SK-N-SH treated with all-trans-retinoic acid at 6 μM for 48 hours (cell line): ENCODE measurements at regions not wholly inside any gene's neighbourhood (a gene's known extent, or its start where the extent isn't known, plus 50 kb on each side); places are given as distances from the start of the nearest gene placed in this dataset.

Source experiments
- ATAC-seq: fragments of 200-7000 bp; cut with Tn5 transposase; 3 replicates; pipeline ENCODE4 v1.9.1; 2020; ENCODE audit warnings: mild to moderate bottlenecking, moderate library complexity
- ARNTL ChIP-seq: fragments of 450-650 bp; formaldehyde crosslinking; IDR thresholded peaks from 2 replicates; pipeline ENCODE4 v1.5.0; 2020; ENCODE audit warnings: low read depth, mild to moderate bottlenecking, moderate library complexity, borderline replicate concordance
- BACH2 ChIP-seq: fragments of 250-450 bp; sonication (Bioruptor Pico); IDR thresholded peaks from 2 replicates; pipeline ENCODE4 v1.9.0; 2021; ENCODE audit warnings: mild to moderate bottlenecking, borderline replicate concordance
- CREB5 ChIP-seq: fragments of 250-450 bp; sonication (Bioruptor Pico); IDR thresholded peaks from 2 replicates; pipeline ENCODE4 v1.5.1; 2020; ENCODE audit warnings: low read depth, mild to moderate bottlenecking, moderate library complexity
- CSDC2 ChIP-seq: fragments of 250-450 bp; sonication (Bioruptor Pico); IDR thresholded peaks from 2 replicates; pipeline ENCODE4 v1.5.0; 2020; ENCODE audit warnings: mild to moderate bottlenecking, moderate library complexity
- ESRRG ChIP-seq: fragments of 250-450 bp; sonication (Bioruptor Pico); IDR thresholded peaks from 2 replicates; pipeline ENCODE4 v1.6.1; 2021; ENCODE audit warnings: mild to moderate bottlenecking
- ISL1 ChIP-seq: fragments of 250-450 bp; sonication (Bioruptor Pico); IDR thresholded peaks from 2 replicates; pipeline ENCODE4 v2.1.2; 2022; ENCODE audit warnings: mild to moderate bottlenecking, moderate library complexity
- OSR1 ChIP-seq: fragments of 250-450 bp; sonication (Bioruptor Pico); IDR thresholded peaks from 2 replicates; pipeline ENCODE4 v1.8.0; 2022; ENCODE audit warnings: moderate library complexity, mild to moderate bottlenecking, inconsistent platforms
- PPARA ChIP-seq: fragments of 250-450 bp; sonication (Bioruptor Pico); IDR thresholded peaks from 2 replicates; pipeline ENCODE4 v1.5.0; 2020; ENCODE audit warnings: mild to moderate bottlenecking, borderline replicate concordance
- RARB ChIP-seq: fragments of 250-450 bp; sonication (Bioruptor Pico); IDR thresholded peaks from 2 replicates; pipeline ENCODE4 v1.8.0; 2021; ENCODE audit warnings: mild to moderate bottlenecking, moderate library complexity
- TCF4 ChIP-seq: fragments of 250-450 bp; sonication (Bioruptor Pico); IDR thresholded peaks from 2 replicates; pipeline ENCODE4 v1.8.0; 2021; ENCODE audit warnings: mild to moderate bottlenecking, moderate library complexity, borderline replicate concordance
- TOX ChIP-seq: fragments of 250-450 bp; sonication (Bioruptor Pico); IDR thresholded peaks from 2 replicates; pipeline ENCODE4 v1.8.0; 2021; ENCODE audit warnings: mild to moderate bottlenecking, moderate library complexity, borderline replicate concordance
- ZFP3 ChIP-seq: fragments of 250-450 bp; sonication (Bioruptor Pico); IDR thresholded peaks from 2 replicates; pipeline ENCODE4 v1.5.0; 2020; ENCODE audit warnings: mild to moderate bottlenecking, moderate library complexity
- ZFP30 ChIP-seq: fragments of 450-650 bp; formaldehyde crosslinking; IDR thresholded peaks from 2 replicates; pipeline ENCODE4 v1.5.0; 2022; ENCODE audit warnings: mild to moderate bottlenecking, moderate library complexity
- ZNF70 ChIP-seq: fragments of 450-650 bp; formaldehyde crosslinking; IDR thresholded peaks from 2 replicates; pipeline ENCODE4 v1.5.0; 2020; ENCODE audit warnings: mild to moderate bottlenecking, moderate library complexity
- ZNF8 ChIP-seq: fragments of 450-650 bp; formaldehyde crosslinking; IDR thresholded peaks from 2 replicates; pipeline ENCODE4 v1.5.0; 2020; ENCODE audit warnings: mild to moderate bottlenecking, moderate library complexity
- TF ChIP-seq, protein P1 (sequence below): fragments of 250-450 bp; sonication (Bioruptor Pico); IDR thresholded peaks from 2 replicates; pipeline ENCODE4 v1.5.0; 2020; ENCODE audit warnings: mild to moderate bottlenecking, moderate library complexity
- TF ChIP-seq, protein P2 (sequence below): fragments of 250-450 bp; sonication (Bioruptor Pico); IDR thresholded peaks from 2 replicates; pipeline ENCODE4 v1.8.0; 2021; ENCODE audit warnings: low read depth, mild to moderate bottlenecking, moderate library complexity, borderline replicate concordance
- TF ChIP-seq, protein P3 (sequence below): fragments of 250-450 bp; sonication (Bioruptor Pico); IDR thresholded peaks from 2 replicates; pipeline ENCODE4 v1.5.1; 2021; ENCODE audit warnings: mild to moderate bottlenecking, moderate library complexity
- TF ChIP-seq, protein P4 (sequence below): fragments of 250-450 bp; sonication (Bioruptor Pico); IDR thresholded peaks from 2 replicates; pipeline ENCODE4 v1.8.0; 2020; ENCODE audit warnings: mild to moderate bottlenecking, moderate library complexity, borderline replicate concordance

GRCh38 chr9:84466580-84467285, 126.2 kb upstream of the SLC28A3 start (continued):
- no peak for TF ChIP-seq CREB5 (CRISPR knock-in tag)
- no peak for TF ChIP-seq ZFP3 (CRISPR knock-in tag)
- TF ChIP-seq, all 23 proteins: peak for 0

DNA sequence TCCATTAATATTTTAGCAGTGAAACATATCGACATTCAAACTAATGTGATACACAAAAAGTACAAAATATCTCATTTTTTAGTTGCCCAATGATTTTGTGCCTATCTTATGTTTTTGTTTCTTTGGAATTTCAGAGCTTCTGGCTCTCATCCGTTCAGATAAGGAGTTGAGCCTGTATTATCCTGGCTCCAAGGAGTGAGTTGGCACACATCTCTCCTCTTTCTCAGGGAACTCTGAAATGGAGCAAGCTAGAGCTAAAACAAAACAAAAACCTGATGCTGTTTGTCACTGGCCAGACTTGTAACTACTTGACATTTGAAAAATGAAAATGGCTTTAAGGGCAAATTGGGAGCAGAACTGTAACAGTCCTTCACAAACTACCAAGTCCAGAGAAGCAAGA, 131.3 kb upstream of the SLC28A3 start:
- no peak for ATAC-seq
- TF ChIP-seq ISL1 (CRISPR knock-in tag) (no peak), ARNTL (CRISPR knock-in tag) (no peak), TCF4 (CRISPR knock-in tag) (no peak), CREB5 (CRISPR knock-in tag) (no peak), TOX (CRISPR knock-in tag) (no peak), PPARA (CRISPR knock-in tag) (no peak), ESRRG (CRISPR knock-in tag) (no peak), RARB (no peak), ZNF70 (CRISPR knock-in tag) (no peak), BACH2 (CRISPR knock-in tag) (no peak), ZFP30 (CRISPR knock-in tag) (no peak), OSR1 (no peak), ZNF8 (no peak), CSDC2 (no peak)
- TF ChIP-seq, protein P1, sequence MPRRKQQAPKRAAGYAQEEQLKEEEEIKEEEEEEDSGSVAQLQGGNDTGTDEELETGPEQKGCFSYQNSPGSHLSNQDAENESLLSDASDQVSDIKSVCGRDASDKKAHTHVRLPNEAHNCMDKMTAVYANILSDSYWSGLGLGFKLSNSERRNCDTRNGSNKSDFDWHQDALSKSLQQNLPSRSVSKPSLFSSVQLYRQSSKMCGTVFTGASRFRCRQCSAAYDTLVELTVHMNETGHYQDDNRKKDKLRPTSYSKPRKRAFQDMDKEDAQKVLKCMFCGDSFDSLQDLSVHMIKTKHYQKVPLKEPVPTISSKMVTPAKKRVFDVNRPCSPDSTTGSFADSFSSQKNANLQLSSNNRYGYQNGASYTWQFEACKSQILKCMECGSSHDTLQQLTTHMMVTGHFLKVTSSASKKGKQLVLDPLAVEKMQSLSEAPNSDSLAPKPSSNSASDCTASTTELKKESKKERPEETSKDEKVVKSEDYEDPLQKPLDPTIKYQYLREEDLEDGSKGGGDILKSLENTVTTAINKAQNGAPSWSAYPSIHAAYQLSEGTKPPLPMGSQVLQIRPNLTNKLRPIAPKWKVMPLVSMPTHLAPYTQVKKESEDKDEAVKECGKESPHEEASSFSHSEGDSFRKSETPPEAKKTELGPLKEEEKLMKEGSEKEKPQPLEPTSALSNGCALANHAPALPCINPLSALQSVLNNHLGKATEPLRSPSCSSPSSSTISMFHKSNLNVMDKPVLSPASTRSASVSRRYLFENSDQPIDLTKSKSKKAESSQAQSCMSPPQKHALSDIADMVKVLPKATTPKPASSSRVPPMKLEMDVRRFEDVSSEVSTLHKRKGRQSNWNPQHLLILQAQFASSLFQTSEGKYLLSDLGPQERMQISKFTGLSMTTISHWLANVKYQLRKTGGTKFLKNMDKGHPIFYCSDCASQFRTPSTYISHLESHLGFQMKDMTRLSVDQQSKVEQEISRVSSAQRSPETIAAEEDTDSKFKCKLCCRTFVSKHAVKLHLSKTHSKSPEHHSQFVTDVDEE (CRISPR knock-in tag), result no peak
- TF ChIP-seq, protein P2, sequence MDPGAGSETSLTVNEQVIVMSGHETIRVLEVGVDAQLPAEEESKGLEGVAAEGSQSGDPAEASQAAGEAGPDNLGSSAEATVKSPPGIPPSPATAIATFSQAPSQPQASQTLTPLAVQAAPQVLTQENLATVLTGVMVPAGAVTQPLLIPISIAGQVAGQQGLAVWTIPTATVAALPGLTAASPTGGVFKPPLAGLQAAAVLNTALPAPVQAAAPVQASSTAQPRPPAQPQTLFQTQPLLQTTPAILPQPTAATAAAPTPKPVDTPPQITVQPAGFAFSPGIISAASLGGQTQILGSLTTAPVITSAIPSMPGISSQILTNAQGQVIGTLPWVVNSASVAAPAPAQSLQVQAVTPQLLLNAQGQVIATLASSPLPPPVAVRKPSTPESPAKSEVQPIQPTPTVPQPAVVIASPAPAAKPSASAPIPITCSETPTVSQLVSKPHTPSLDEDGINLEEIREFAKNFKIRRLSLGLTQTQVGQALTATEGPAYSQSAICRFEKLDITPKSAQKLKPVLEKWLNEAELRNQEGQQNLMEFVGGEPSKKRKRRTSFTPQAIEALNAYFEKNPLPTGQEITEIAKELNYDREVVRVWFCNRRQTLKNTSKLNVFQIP, result no peak
- TF ChIP-seq, protein P3, sequence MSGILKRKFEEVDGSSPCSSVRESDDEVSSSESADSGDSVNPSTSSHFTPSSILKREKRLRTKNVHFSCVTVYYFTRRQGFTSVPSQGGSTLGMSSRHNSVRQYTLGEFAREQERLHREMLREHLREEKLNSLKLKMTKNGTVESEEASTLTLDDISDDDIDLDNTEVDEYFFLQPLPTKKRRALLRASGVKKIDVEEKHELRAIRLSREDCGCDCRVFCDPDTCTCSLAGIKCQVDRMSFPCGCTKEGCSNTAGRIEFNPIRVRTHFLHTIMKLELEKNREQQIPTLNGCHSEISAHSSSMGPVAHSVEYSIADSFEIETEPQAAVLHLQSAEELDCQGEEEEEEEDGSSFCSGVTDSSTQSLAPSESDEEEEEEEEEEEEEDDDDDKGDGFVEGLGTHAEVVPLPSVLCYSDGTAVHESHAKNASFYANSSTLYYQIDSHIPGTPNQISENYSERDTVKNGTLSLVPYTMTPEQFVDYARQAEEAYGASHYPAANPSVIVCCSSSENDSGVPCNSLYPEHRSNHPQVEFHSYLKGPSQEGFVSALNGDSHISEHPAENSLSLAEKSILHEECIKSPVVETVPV, result no peak
- TF ChIP-seq, protein P4, sequence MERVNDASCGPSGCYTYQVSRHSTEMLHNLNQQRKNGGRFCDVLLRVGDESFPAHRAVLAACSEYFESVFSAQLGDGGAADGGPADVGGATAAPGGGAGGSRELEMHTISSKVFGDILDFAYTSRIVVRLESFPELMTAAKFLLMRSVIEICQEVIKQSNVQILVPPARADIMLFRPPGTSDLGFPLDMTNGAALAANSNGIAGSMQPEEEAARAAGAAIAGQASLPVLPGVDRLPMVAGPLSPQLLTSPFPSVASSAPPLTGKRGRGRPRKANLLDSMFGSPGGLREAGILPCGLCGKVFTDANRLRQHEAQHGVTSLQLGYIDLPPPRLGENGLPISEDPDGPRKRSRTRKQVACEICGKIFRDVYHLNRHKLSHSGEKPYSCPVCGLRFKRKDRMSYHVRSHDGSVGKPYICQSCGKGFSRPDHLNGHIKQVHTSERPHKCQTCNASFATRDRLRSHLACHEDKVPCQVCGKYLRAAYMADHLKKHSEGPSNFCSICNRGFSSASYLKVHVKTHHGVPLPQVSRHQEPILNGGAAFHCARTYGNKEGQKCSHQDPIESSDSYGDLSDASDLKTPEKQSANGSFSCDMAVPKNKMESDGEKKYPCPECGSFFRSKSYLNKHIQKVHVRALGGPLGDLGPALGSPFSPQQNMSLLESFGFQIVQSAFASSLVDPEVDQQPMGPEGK (CRISPR knock-in tag), result no peak

DNA sequence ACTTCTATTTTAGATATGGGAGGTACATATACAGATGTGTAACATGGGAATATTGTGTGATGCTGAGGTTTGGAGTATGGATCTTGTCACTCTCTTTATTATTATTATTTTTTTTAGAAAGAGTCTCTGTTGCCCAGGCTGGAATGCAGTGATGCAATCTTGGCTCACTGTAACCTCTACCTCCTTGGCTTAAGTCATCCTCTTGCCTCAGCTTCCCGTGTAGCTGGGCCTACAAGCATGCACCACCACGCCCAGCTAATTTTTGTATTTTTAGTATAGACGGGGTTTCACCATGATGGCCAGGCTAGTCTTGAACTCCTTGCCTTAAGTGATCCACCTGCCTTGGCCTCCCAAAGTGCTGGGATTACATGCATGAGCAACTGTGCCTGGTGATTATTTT, 138.4 kb upstream of the SLC28A3 start:
- TF ChIP-seq, protein P4 (CRISPR knock-in tag), result no peak
- TF ChIP-seq CSDC2 (no peak), CREB5 (CRISPR knock-in tag) (no peak), ZFP30 (CRISPR knock-in tag) (no peak)
- ATAC-seq, result no peak
